Loucy (cell line): ENCODE measurements at regions not wholly inside any gene's neighbourhood (a gene's known extent, or its start where the extent isn't known, plus 50 kb on each side); places are given as distances from the start of the nearest gene placed in this dataset.

Experiments used
- EZH2phosphoT487 ChIP-seq: fragments of 200-600 bp; IDR thresholded peaks from 2 replicates; pipeline ENCODE4 v1.6.1; 2018; ENCODE audit warnings: antibody characterized with exemption, mild to moderate bottlenecking, moderate library complexity, borderline replicate concordance
- TF ChIP-seq, protein P1 (sequence below): fragments of 200-600 bp; sonication (generic); conservative IDR thresholded peaks from 2 replicates; pipeline ENCODE4 v1.5.1; 2014; ENCODE audit warnings: mild to moderate bottlenecking, antibody characterized with exemption, low read length

DNA sequence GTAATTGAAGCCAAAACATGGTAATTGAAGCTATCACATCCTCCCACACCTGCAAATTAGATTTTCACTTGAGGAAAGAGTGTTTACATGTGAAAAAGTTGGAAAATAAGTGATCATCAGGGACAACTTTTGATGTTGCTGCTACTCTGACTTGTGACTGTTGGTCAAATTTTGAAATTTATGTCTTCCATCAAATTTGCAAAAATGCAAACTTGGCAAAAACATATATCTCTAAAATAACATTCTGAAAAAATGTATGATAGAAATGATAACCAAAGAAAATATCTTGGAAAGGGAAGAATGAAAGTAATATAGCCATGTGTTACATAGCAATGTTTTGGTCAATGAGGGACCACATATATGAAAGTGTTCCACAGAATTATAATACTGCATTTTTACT, 703.9 kb upstream of the SEMA6D start:
- TF ChIP-seq, protein P1, sequence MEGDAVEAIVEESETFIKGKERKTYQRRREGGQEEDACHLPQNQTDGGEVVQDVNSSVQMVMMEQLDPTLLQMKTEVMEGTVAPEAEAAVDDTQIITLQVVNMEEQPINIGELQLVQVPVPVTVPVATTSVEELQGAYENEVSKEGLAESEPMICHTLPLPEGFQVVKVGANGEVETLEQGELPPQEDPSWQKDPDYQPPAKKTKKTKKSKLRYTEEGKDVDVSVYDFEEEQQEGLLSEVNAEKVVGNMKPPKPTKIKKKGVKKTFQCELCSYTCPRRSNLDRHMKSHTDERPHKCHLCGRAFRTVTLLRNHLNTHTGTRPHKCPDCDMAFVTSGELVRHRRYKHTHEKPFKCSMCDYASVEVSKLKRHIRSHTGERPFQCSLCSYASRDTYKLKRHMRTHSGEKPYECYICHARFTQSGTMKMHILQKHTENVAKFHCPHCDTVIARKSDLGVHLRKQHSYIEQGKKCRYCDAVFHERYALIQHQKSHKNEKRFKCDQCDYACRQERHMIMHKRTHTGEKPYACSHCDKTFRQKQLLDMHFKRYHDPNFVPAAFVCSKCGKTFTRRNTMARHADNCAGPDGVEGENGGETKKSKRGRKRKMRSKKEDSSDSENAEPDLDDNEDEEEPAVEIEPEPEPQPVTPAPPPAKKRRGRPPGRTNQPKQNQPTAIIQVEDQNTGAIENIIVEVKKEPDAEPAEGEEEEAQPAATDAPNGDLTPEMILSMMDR: no peak
- no peak for TF ChIP-seq EZH2phosphoT487
